Liver (tissue), 8 donors: ENCODE measurements at regions not wholly inside any gene's neighbourhood (a gene's known extent, or its start where the extent isn't known, plus 50 kb on each side); places are given as distances from the start of the nearest gene placed in this dataset.

Experiments
- DNase-seq: peaks from one replicate; pipeline ENCODE4 v3.0.0-alpha.2; 2017; ENCODE audit warnings: low spot score
- H3K27ac ChIP-seq, 2 donors: one replicate each; pipeline ENCODE4 v1.7.0; 2013; ENCODE audit warnings: inconsistent platforms in 2 of 2, low read length in 2 of 2, control low read depth in 1 of 2, low read depth in 1 of 2, mild to moderate bottlenecking in 1 of 2
- H3K27me3 ChIP-seq, 4 donors: one replicate each; pipeline versions ENCODE4 v1.6.1 to v1.7.0; 2013; ENCODE audit warnings: low read length in 3 of 4, inconsistent platforms in 1 of 4, mild to moderate bottlenecking in 1 of 4, moderate library complexity in 1 of 4; ENCODE audit not compliant: control insufficient read depth in 4 of 4, insufficient read depth in 4 of 4
- H3K36me3 ChIP-seq, 4 donors: one replicate each; pipeline versions ENCODE4 v1.6.1 to v1.7.0; 2013; ENCODE audit warnings: low read length in 3 of 4, mild to moderate bottlenecking in 3 of 4, low read depth in 1 of 4, moderate library complexity in 1 of 4; ENCODE audit not compliant: control insufficient read depth in 4 of 4, insufficient read depth in 3 of 4
- H3K4me1 ChIP-seq, 4 donors: one replicate each; pipeline versions ENCODE4 v1.6.1 to v1.7.0; 2013; ENCODE audit warnings: low read length in 3 of 4, mild to moderate bottlenecking in 3 of 4, moderate library complexity in 1 of 4; ENCODE audit not compliant: control insufficient read depth in 4 of 4, insufficient read depth in 4 of 4
- H3K4me3 ChIP-seq, 3 donors: one replicate each; pipeline versions ENCODE4 v1.6.1 to v1.7.0; 2013; ENCODE audit warnings: low read length in 3 of 3, control low read depth in 1 of 3, low read depth in 1 of 3, mild to moderate bottlenecking in 1 of 3
- H3K9ac ChIP-seq, 2 donors: one replicate each; pipeline ENCODE4 v1.7.0; 2013; ENCODE audit warnings: low read length in 2 of 2, mild to moderate bottlenecking in 2 of 2, moderate library complexity in 2 of 2, control low read depth in 1 of 2, low read depth in 1 of 2
- H3K9me3 ChIP-seq, 4 donors: one replicate each; pipeline versions ENCODE4 v1.6.1 to v1.7.0; 2013; ENCODE audit warnings: low read length in 3 of 4; ENCODE audit not compliant: control insufficient read depth in 4 of 4
- ATF3 ChIP-seq: IDR thresholded peaks from 2 replicates; pipeline ENCODE4 v1.6.1; 2016; ENCODE audit warnings: antibody characterized with exemption
- CTCF ChIP-seq: fragments of 150-350 bp; IDR thresholded peaks from 2 replicates; pipeline ENCODE4 v1.5.1; 2017; ENCODE audit warnings: improper control_type of control experiment, low read depth, low read length; ENCODE audit not compliant: missing input control
- FOXA1 ChIP-seq: IDR thresholded peaks from 2 replicates; pipeline ENCODE4 v1.6.1; 2016; ENCODE audit warnings: antibody characterized with exemption
- FOXA2 ChIP-seq: IDR thresholded peaks from 2 replicates; pipeline ENCODE4 v1.6.1; 2016; ENCODE audit warnings: antibody characterized with exemption
- HNF4A ChIP-seq, 2 donors: conservative IDR thresholded peaks; 2 replicates each; pipeline ENCODE4 v1.6.1; 2016; ENCODE audit warnings: antibody characterized with exemption in 2 of 2, mild to moderate bottlenecking in 2 of 2
- HNF4G ChIP-seq: IDR thresholded peaks from 2 replicates; pipeline ENCODE4 v1.6.1; 2016; ENCODE audit warnings: antibody characterized with exemption
- JUND ChIP-seq, 2 donors: IDR thresholded peaks; 2 replicates each; pipeline ENCODE4 v1.6.1; 2016; ENCODE audit warnings: antibody characterized with exemption in 2 of 2
- NR2F2 ChIP-seq: IDR thresholded peaks from 2 replicates; pipeline ENCODE4 v1.6.1; 2016; ENCODE audit warnings: antibody characterized with exemption
- RAD21 ChIP-seq, 2 donors: IDR thresholded peaks; 2 replicates each; pipeline ENCODE4 v1.6.1; 2016; ENCODE audit warnings: antibody characterized with exemption in 2 of 2, mild to moderate bottlenecking in 2 of 2
- REST ChIP-seq: IDR thresholded peaks from 2 replicates; pipeline ENCODE4 v1.6.1; 2016; ENCODE audit warnings: antibody characterized with exemption, mild to moderate bottlenecking
- RXRA ChIP-seq, 2 donors: IDR thresholded peaks; 2 replicates each; pipeline ENCODE4 v1.6.1; 2017 to 2018; ENCODE audit warnings: antibody characterized with exemption in 2 of 2, mild to moderate bottlenecking in 1 of 2
- SP1 ChIP-seq: IDR thresholded peaks from 2 replicates; pipeline ENCODE4 v1.6.1; 2018; ENCODE audit warnings: antibody characterized with exemption, mild to moderate bottlenecking
- TAF1 ChIP-seq: conservative IDR thresholded peaks from 2 replicates; pipeline ENCODE4 v1.6.1; 2016; ENCODE audit warnings: antibody characterized with exemption, mild to moderate bottlenecking
- YY1 ChIP-seq: IDR thresholded peaks from 2 replicates; pipeline ENCODE4 v1.6.1; 2016; ENCODE audit warnings: antibody characterized with exemption, mild to moderate bottlenecking
- ZBTB33 ChIP-seq: IDR thresholded peaks from 2 replicates; pipeline ENCODE4 v1.6.1; 2016; ENCODE audit warnings: antibody characterized with exemption
- WGBS: extraction: QIAGEN DNeasy Blood & Tissue Kit; methylation state at CpG from one replicate; pipeline ENCODE4 v1.1.7; 2013; 5-methylcytosine and 5-hydroxymethylcytosine counted together
- TF ChIP-seq, protein P1 (sequence below): IDR thresholded peaks from 2 replicates; pipeline ENCODE4 v1.6.1; 2016; ENCODE audit warnings: antibody characterized with exemption
- donor health status: healthy.
- donor health status: healthy.
- donor health status: healthy.
- donor health status: healthy.
- donor health status: healthy.

- Histone ChIP-seq H3K36me3 (no peaks in the 10 kb centered on the region), H3K27me3 (no peaks in the 10 kb centered on the region), H3K4me1 (no peaks in the 10 kb centered on the region), H3K27ac (no peak overlapping the region), H3K4me3 (no peak overlapping the region), H3K9me3 (peaks cover 0 to 2% (median 0%) of the 10 kb centered on the region in 4 donors), H3K9ac (no peak overlapping the region)
- TF ChIP-seq ZBTB33: no peak
- no peak for TF ChIP-seq NR2F2
- no peak for TF ChIP-seq RAD21 (IDR thresholded peaks at IDR 0.05)
- TF ChIP-seq RXRA (IDR thresholded peaks at IDR 0.05): no peak
- no peak for TF ChIP-seq CTCF
- TF ChIP-seq REST: no peak
- TF ChIP-seq, protein P1, sequence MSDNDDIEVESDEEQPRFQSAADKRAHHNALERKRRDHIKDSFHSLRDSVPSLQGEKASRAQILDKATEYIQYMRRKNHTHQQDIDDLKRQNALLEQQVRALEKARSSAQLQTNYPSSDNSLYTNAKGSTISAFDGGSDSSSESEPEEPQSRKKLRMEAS: no peak
- no peak for TF ChIP-seq TAF1
- no peak for TF ChIP-seq HNF4A (conservative IDR thresholded peaks at IDR 0.05)
- TF ChIP-seq HNF4G: no peak
- no peak for TF ChIP-seq JUND (IDR thresholded peaks at IDR 0.05)
- DNase-seq: no peak
- 89% methylated on average over 5 of the region's 5 CpGs for WGBS
Measured at GRCh38 chrX:16469870-16470269, 180.1 kb upstream of the S100G start.

DNA sequence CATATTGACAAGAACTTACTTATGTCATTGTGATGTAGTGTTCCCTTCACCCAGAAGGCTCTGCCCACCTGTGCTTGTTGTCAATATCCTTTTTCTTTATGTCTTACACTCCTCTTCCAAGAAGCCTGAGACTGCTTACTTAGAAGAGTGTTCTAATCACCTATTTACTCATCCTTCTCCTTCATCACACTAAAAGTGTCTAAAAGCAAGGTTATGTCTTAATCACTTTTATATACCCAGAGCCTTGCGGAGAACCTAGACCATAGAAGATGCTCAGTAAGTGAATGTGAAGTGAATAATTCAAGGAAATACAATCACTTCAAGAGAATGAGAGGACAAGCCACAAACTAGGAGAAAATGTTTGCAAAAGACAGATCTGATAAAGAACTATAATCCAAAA lies 177.6 kb upstream of the S100G start:
- Histone ChIP-seq H3K27ac (no peak overlapping the region), H3K27me3 (no peaks in the 10 kb centered on the region), H3K4me1 (no peaks in the 10 kb centered on the region), H3K36me3 (no peaks in the 10 kb centered on the region), H3K4me3 (no peak overlapping the region), H3K9me3 (peaks cover 0 to 2% (median 0%) of the 10 kb centered on the region in 4 donors), H3K9ac (no peak overlapping the region)
- DNase-seq: no peak
- TF ChIP-seq CTCF: no peak
- TF ChIP-seq HNF4A (conservative IDR thresholded peaks at IDR 0.05): no peak
- no peak for TF ChIP-seq TAF1
- no peak for TF ChIP-seq FOXA1
- TF ChIP-seq ATF3: no peak
- TF ChIP-seq SP1: no peak
- no peak for TF ChIP-seq ZBTB33
- TF ChIP-seq FOXA2: no peak
- no peak for TF ChIP-seq JUND (IDR thresholded peaks at IDR 0.05)
- no peak for TF ChIP-seq RXRA (IDR thresholded peaks at IDR 0.05)
- TF ChIP-seq YY1: no peak
- no peak for TF ChIP-seq NR2F2
- WGBS: 100% methylated on average over 1 of the region's 1 CpG
